ENCODE measurements at regions not wholly inside any gene's neighbourhood (a gene's known extent, or its start where the extent isn't known, plus 50 kb on each side); places are given as distances from the start of the nearest gene placed in this dataset.

DNA sequence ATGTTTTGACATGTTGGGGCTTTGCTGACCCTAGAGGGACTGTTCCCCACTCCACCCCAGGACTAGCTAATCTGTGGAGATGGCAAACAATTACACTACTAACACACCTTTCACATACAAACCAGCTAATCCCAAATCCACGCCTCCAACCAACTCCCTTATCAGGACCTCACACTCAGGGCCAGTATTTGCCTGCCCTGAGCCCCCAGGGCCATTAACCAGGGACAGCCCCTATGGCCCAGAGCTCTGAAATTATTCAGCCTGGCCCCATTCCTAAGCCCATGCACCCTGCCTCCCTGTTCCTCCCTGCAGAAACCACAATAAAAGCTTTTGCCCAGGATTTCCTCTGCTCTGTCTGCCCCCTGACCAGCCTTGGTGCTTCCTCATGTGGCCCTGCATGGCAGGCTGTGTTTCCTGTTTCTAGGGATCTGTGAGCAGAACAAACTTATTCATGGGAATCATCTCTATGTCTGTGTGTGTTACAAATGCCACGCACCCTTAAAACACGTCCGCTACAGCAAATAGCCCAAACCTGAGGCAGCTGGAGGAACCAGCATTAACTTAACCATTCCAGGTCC is 121.2 kb downstream of the PXDC1 start:
- Histone ChIP-seq H3K4me3 (ENCODE audit: low read depth in 1 of 2, low read length in 2 of 2) (no peak overlapping the region), H3K9ac (ENCODE audit: low read depth in 1 of 2, low read length in 2 of 2) (no peak overlapping the region), H3K4me1 (ENCODE audit: control insufficient read depth in 1 of 2, insufficient read depth in 2 of 2, low read length in 2 of 2) (peaks cover 6 to 8% of the 10 kb centered on the region in 2 donors), H3K36me3 (ENCODE audit: control insufficient read depth in 1 of 2, insufficient read depth in 2 of 2, low read length in 2 of 2) (no peaks in the 10 kb centered on the region), H3K27me3 (ENCODE audit: control insufficient read depth in 1 of 2, insufficient read depth in 2 of 2, low read length in 2 of 2) (peaks cover 0 to 6% of the 10 kb centered on the region in 2 donors), H3K27ac (ENCODE audit: low read depth, low read length) (no peak overlapping the region), H3K9me3 (ENCODE audit: control insufficient read depth in 1 of 2, low read length in 2 of 2) (no peaks in the 10 kb centered on the region)

DNA sequence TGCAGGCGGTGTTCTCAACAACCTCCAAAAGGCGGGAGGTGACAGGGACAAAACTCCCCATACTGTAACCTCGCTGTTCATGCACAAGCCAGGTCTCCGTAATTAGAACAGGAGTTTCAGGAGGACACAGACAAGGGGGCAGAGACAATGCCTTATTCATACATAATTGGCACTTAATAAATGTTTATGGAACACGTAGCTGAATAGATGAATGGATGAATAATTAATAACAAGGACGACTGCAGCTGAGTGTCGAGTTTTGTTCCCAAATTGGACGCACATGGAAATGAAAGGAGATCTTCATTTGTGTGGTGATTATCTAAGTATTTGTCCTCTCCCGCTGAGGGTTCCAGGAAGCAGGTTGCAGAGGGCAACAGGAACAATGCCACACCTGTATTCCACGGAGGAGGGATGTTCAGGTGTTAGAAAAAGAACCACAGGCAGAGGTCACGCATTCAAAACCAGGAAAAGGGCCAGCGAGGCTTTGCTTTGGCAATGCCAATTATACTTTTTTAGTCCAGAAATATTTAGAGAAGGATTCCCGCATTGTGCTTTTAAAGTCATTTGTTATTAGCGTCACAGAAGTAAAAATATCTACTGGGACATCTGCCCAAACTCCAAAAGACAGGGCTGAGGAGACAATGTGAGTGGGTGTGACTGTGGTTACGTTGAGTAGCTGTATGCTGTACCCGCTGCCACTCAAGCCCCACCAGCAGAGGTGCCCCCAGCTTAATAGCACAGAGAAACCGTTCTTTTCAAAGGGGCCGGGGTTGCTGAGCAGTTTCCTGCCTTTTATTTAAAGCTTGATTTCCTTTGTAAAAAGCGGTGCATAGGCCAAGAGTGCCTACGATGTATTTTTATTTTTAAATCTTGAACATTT is 123.3 kb downstream of the PXDC1 start:
- H3K9ac ChIP-seq (ENCODE audit: low read depth in 1 of 2, low read length in 2 of 2): no peak overlapping the region
- H3K4me1 ChIP-seq (ENCODE audit: control insufficient read depth in 1 of 2, insufficient read depth in 2 of 2, low read length in 2 of 2): peaks cover 6 to 8% of the 10 kb centered on the region in 2 donors
- H3K27ac ChIP-seq (ENCODE audit: low read depth, low read length): no peak overlapping the region
- H3K36me3 ChIP-seq (ENCODE audit: control insufficient read depth in 1 of 2, insufficient read depth in 2 of 2, low read length in 2 of 2): no peaks in the 10 kb centered on the region
- H3K9me3 ChIP-seq (ENCODE audit: control insufficient read depth in 1 of 2, low read length in 2 of 2): no peaks in the 10 kb centered on the region
- peaks cover 3 to 6% of the 10 kb centered on the region in 2 donors for H3K27me3 ChIP-seq (ENCODE audit: control insufficient read depth in 1 of 2, insufficient read depth in 2 of 2, low read length in 2 of 2)
- no peak overlapping the region for H3K4me3 ChIP-seq (ENCODE audit: low read depth in 1 of 2, low read length in 2 of 2)

DNA sequence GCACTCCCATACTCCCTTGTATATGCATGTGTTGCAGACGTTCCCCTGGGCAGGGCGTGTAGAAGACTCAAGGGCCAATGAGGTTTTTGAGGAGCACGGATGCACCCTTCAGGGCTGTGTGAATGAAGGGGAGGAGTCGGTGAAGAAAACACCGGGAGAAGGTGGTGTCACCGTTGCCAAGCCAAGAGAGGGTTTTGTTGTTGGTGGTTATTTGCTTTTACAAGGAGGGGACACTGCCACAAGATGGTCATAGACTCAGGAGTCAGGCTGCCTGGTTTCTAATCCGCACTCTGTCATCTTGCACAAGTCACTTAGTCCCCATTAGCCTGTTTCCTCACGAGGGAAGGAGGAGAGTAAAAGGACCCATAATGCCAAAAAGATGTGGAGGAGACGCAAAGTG is 124.0 kb downstream of the PXDC1 start:
- Histone ChIP-seq H3K27me3 (ENCODE audit: control insufficient read depth in 1 of 2, insufficient read depth in 2 of 2, low read length in 2 of 2) (peaks cover 3 to 6% of the 10 kb centered on the region in 2 donors), H3K4me3 (ENCODE audit: low read depth in 1 of 2, low read length in 2 of 2) (no peak overlapping the region), H3K4me1 (ENCODE audit: control insufficient read depth in 1 of 2, insufficient read depth in 2 of 2, low read length in 2 of 2) (peaks cover 6 to 8% of the 10 kb centered on the region in 2 donors), H3K36me3 (ENCODE audit: control insufficient read depth in 1 of 2, insufficient read depth in 2 of 2, low read length in 2 of 2) (no peaks in the 10 kb centered on the region), H3K9me3 (ENCODE audit: control insufficient read depth in 1 of 2, low read length in 2 of 2) (no peaks in the 10 kb centered on the region), H3K9ac (ENCODE audit: low read depth in 1 of 2, low read length in 2 of 2) (no peak overlapping the region), H3K27ac (ENCODE audit: low read depth, low read length) (no peak overlapping the region)

DNA sequence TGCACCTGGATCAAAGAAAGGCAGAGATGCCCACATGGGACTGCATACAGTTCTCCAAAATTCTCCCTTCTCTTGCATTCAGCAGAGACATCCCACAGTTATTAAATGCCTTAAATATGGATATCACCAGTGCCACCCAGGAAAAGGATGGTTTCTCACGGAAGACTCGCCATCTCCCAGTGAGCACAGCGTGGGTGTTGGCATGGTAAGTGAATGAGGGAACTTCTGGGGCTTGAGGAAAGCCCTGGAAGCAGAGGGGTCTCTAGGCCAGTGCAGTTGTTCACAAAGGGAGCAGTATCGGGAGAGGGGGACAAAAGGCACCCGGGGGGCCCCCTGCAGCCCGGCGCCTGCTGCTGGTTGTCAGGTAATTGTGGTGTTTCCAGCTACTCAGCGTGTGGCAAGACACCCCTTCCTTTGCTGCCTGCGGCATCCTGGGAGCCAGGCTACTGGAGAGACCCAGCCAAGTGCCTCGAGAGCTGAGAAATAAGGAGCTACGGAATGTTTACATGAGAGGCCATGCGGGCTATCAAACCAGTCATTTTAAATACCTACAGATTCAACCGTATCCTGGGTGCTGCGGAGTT is 125.4 kb downstream of the PXDC1 start:
- Histone ChIP-seq H3K27me3 (ENCODE audit: control insufficient read depth in 1 of 2, insufficient read depth in 2 of 2, low read length in 2 of 2) (peaks cover 3 to 6% of the 10 kb centered on the region in 2 donors), H3K9me3 (ENCODE audit: control insufficient read depth in 1 of 2, low read length in 2 of 2) (no peaks in the 10 kb centered on the region), H3K4me3 (ENCODE audit: low read depth in 1 of 2, low read length in 2 of 2) (no peak overlapping the region), H3K27ac (ENCODE audit: low read depth, low read length) (no peak overlapping the region), H3K9ac (ENCODE audit: low read depth in 1 of 2, low read length in 2 of 2) (no peak overlapping the region), H3K4me1 (ENCODE audit: control insufficient read depth in 1 of 2, insufficient read depth in 2 of 2, low read length in 2 of 2) (peaks cover 3 to 8% of the 10 kb centered on the region in 2 donors), H3K36me3 (ENCODE audit: control insufficient read depth in 1 of 2, insufficient read depth in 2 of 2, low read length in 2 of 2) (no peaks in the 10 kb centered on the region)

DNA sequence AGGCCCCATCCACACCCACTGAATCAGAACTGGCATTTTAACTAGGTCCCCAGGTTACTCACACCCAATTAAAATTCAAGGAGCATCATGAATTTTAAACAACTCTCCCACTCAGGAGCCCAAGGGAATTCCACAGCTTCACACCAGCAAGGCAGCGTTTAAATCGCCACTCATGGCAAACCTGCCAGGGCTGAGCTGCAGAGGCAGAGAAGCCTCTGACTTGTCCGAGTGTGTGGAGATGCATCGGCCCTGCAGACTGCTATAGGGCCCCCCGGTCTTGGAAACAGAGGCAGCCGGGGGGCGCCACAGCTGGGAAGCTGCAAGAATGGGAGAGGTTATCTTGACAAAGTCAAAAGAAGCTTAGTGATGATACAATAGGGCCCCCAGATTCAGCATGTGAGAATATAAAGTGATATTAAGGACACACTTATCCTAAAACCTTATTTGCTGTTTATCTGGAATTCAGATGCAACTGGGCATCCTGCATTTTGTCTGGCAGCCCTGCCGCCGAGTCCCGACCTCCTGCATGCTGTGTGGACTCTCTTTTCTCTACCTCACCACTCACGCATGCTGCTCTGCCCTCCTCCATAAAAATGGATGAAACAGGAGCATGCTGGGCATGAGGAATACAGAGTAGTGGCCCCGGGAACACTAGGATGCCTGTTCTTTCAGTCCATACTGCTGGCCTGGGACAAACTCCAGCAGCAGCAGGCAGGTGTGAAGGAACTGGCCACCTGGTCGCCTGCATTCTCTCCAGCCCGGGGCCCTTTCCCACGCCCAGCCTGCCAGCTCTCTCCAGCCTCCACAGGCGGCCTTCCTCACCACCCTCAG is 126.1 kb downstream of the PXDC1 start:
- H3K9me3 ChIP-seq (ENCODE audit: control insufficient read depth in 1 of 2, low read length in 2 of 2): no peaks in the 10 kb centered on the region
- no peak overlapping the region for H3K27ac ChIP-seq (ENCODE audit: low read depth, low read length)
- no peaks in the 10 kb centered on the region for H3K36me3 ChIP-seq (ENCODE audit: control insufficient read depth in 1 of 2, insufficient read depth in 2 of 2, low read length in 2 of 2)
- H3K4me3 ChIP-seq (ENCODE audit: low read depth in 1 of 2, low read length in 2 of 2): no peak overlapping the region
- peaks cover 3 to 6% of the 10 kb centered on the region in 2 donors for H3K27me3 ChIP-seq (ENCODE audit: control insufficient read depth in 1 of 2, insufficient read depth in 2 of 2, low read length in 2 of 2)
- no peak overlapping the region for H3K9ac ChIP-seq (ENCODE audit: low read depth in 1 of 2, low read length in 2 of 2)
- peaks cover 3 to 8% of the 10 kb centered on the region in 2 donors for H3K4me1 ChIP-seq (ENCODE audit: control insufficient read depth in 1 of 2, insufficient read depth in 2 of 2, low read length in 2 of 2)

DNA sequence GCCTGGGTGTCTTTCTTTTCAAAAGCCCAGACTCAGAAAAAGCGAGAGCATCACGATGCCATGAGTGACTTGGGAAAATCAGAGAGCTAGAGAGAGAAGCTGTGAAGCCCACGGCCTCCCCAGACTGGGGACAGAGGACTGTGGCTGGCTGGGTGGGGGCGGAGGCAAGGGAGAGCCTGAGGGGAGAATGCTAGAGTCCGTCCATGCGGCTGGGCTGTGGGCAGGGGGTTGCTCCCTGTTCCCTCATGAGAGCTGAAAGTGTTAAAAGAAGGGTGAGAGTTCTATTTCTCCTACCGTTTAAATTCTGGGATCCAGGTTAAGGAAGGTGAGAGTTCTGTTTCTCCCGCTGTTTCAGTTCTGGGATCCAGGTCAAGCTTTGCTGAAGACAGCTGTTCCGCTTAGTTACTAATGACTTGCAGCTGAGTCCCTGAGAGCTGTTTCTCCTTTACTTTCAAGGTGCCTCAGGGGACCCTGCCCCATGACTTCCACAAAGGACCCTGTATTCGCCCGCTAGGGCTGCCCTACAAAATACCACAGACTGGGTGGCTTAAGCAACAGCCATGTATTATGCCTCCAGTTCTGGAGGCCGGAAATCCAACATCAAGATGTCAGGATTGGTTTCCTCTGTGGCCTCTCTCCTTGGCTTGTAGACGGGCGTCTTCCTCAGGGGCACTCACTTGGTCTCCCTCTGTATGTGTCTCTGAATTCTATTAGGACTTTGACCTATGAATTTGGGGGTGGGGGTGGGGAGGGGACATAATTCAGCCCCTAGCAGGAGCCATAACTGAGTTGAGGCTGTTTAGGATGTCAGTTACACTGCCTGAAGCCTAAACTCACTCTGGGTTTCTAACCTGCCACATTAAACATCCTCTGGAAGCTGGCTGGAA is 127.0 kb downstream of the PXDC1 start:
- Histone ChIP-seq H3K4me3 (ENCODE audit: low read depth in 1 of 2, low read length in 2 of 2) (no peak overlapping the region), H3K9ac (ENCODE audit: low read depth in 1 of 2, low read length in 2 of 2) (no peak overlapping the region), H3K27me3 (ENCODE audit: control insufficient read depth in 1 of 2, insufficient read depth in 2 of 2, low read length in 2 of 2) (peaks cover 3 to 6% of the 10 kb centered on the region in 2 donors), H3K9me3 (ENCODE audit: control insufficient read depth in 1 of 2, low read length in 2 of 2) (no peaks in the 10 kb centered on the region), H3K36me3 (ENCODE audit: control insufficient read depth in 1 of 2, insufficient read depth in 2 of 2, low read length in 2 of 2) (no peaks in the 10 kb centered on the region), H3K27ac (ENCODE audit: low read depth, low read length) (no peak overlapping the region), H3K4me1 (ENCODE audit: control insufficient read depth in 1 of 2, insufficient read depth in 2 of 2, low read length in 2 of 2) (peaks cover 3 to 8% of the 10 kb centered on the region in 2 donors)

DNA sequence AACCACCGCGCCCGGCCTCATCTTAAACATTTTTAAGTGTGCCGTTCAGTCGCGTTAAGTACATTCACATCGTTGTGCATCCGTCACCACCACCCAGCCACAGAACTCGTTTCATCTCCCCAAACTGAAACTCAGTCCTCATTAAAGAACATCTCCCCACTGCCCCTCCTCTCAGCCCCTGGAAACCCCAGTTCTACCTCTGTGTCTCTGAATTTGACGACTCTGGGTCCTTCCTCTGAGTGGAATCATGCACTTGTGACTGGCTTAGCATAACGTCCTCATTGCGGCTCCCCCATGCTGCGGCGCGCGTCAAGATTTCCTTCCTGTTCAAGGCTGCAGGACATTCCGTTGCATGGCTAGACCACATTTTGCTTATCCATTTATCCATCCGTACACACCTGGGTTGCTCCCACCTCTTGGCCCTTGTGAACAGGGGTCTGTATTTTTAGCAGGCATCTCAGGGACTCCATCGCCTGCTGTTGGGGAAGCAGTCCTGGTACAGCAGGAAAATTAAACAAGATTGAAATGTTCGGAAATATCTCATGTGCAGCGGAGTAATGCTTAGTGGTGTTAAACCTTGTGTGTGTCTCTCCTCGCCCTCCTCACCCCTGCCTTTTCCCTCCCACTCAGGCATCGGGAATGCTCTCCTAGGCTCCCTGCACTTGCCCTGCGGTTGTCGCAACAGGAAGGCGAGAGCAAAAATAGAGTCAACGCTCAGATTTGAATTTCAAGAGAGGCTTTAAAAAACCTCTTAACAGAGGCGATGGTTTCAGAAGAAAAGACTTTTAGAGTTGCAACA is 127.9 kb downstream of the PXDC1 start:
- peaks cover 3 to 4% of the 10 kb centered on the region in 2 donors for H3K27me3 ChIP-seq (ENCODE audit: control insufficient read depth in 1 of 2, insufficient read depth in 2 of 2, low read length in 2 of 2)
- no peak overlapping the region for H3K27ac ChIP-seq (ENCODE audit: low read depth, low read length)
- H3K36me3 ChIP-seq (ENCODE audit: control insufficient read depth in 1 of 2, insufficient read depth in 2 of 2, low read length in 2 of 2): no peaks in the 10 kb centered on the region
- no peaks in the 10 kb centered on the region for H3K9me3 ChIP-seq (ENCODE audit: control insufficient read depth in 1 of 2, low read length in 2 of 2)
- H3K9ac ChIP-seq (ENCODE audit: low read depth in 1 of 2, low read length in 2 of 2): no peak overlapping the region
- no peak overlapping the region for H3K4me3 ChIP-seq (ENCODE audit: low read depth in 1 of 2, low read length in 2 of 2)
- peaks cover 3 to 8% of the 10 kb centered on the region in 2 donors for H3K4me1 ChIP-seq (ENCODE audit: control insufficient read depth in 1 of 2, insufficient read depth in 2 of 2, low read length in 2 of 2)

DNA sequence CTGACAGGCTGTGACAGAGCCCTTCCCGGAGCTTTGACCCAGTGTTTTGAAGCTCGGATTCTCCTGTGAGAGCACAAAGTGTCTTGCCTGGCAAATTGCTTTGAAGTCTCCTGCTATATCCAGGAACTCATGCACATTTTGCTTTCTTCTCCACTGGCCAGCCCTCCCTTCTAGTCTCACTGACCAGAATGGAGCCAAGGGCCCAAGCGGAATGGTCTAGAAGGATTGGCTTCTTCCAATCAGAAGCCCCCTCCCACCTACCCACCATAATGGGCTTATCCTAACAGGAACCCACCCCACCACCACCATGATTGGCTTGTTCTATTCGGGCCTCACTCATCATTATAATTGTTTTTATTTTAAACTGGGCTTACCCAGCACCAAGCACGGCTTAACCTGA is 130.1 kb downstream of the PXDC1 start:
- H3K4me1 ChIP-seq (ENCODE audit: control insufficient read depth in 1 of 2, insufficient read depth in 2 of 2, low read length in 2 of 2): no peaks in the 10 kb centered on the region
- H3K4me3 ChIP-seq (ENCODE audit: low read depth in 1 of 2, low read length in 2 of 2): no peak overlapping the region
- no peak overlapping the region for H3K9ac ChIP-seq (ENCODE audit: low read depth in 1 of 2, low read length in 2 of 2)
- no peak overlapping the region for H3K27ac ChIP-seq (ENCODE audit: low read depth, low read length)
- no peaks in the 10 kb centered on the region for H3K9me3 ChIP-seq (ENCODE audit: control insufficient read depth in 1 of 2, low read length in 2 of 2)
- H3K36me3 ChIP-seq (ENCODE audit: control insufficient read depth in 1 of 2, insufficient read depth in 2 of 2, low read length in 2 of 2): no peaks in the 10 kb centered on the region
- H3K27me3 ChIP-seq (ENCODE audit: control insufficient read depth in 1 of 2, insufficient read depth in 2 of 2, low read length in 2 of 2): peaks cover 0 to 3% of the 10 kb centered on the region in 2 donors

DNA sequence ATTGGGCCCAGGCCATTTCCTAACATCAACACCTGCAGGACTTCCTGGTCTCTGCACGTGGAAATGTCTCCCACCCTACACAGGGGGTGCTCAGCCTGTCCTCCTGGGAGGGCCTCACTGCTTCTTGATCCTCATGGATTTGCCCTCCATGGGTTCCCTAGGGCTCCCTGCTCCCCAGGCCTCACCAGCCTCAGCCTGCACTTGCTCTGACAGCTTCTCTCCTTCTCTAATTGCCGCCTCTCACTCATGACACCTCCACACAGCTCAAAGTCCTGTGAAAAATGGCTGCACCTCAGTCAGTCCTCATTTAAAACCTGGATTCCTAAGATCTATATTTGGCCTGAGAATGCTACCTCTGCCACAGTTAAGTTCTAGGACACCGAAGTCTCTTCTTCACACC is 130.6 kb downstream of the PXDC1 start:
- Histone ChIP-seq H3K9ac (ENCODE audit: low read depth in 1 of 2, low read length in 2 of 2) (no peak overlapping the region), H3K36me3 (ENCODE audit: control insufficient read depth in 1 of 2, insufficient read depth in 2 of 2, low read length in 2 of 2) (no peaks in the 10 kb centered on the region), H3K9me3 (ENCODE audit: control insufficient read depth in 1 of 2, low read length in 2 of 2) (no peaks in the 10 kb centered on the region), H3K27me3 (ENCODE audit: control insufficient read depth in 1 of 2, insufficient read depth in 2 of 2, low read length in 2 of 2) (peaks cover 0 to 3% of the 10 kb centered on the region in 2 donors), H3K27ac (ENCODE audit: low read depth, low read length) (no peak overlapping the region), H3K4me3 (ENCODE audit: low read depth in 1 of 2, low read length in 2 of 2) (no peak overlapping the region), H3K4me1 (ENCODE audit: control insufficient read depth in 1 of 2, insufficient read depth in 2 of 2, low read length in 2 of 2) (no peaks in the 10 kb centered on the region)
